Mesendoderm (in vitro differentiated cells): ENCODE measurements at regions not wholly inside any gene's neighbourhood (a gene's known extent, or its start where the extent isn't known, plus 50 kb on each side); places are given as distances from the start of the nearest gene placed in this dataset.
A peak's percentile ranks its signal among the peaks of the same experiment; 100 is the strongest.
"Not testable (repeated sequence)": the region's sequence is repeated elsewhere in the genome, so short reads cannot be mapped to it uniquely, and the experiment has no call there.

Source experiments
- DNase-seq: peaks from one replicate; pipeline ENCODE4 v3.0.0; 2013
- H2AK5ac ChIP-seq: 2 replicates; pipeline ENCODE4 v1.6.1; 2013; ENCODE audit warnings: low read length, inconsistent platforms
- H2BK120ac ChIP-seq: 2 replicates; pipeline ENCODE4 v1.6.1; 2013; ENCODE audit warnings: low read depth, mild to moderate bottlenecking, low read length, moderate library complexity, mixed read lengths
- H2BK15ac ChIP-seq: replicated peaks from 2 replicates; pipeline ENCODE4 v1.6.1; 2013; ENCODE audit warnings: low read depth, mild to moderate bottlenecking, moderate library complexity
- H2BK5ac ChIP-seq: 2 replicates; pipeline ENCODE4 v1.6.1; 2013; ENCODE audit warnings: low read length, inconsistent platforms
- H3K18ac ChIP-seq: 2 replicates; pipeline ENCODE4 v1.6.1; 2013; ENCODE audit warnings: mild to moderate bottlenecking, low read length, mixed read lengths
- H3K23ac ChIP-seq: one replicate; pipeline ENCODE4 v1.6.1; 2013; ENCODE audit warnings: low read length
- H3K27ac ChIP-seq: 2 replicates; pipeline ENCODE4 v1.5.1; 2013; ENCODE audit warnings: low read depth, mild to moderate bottlenecking, inconsistent platforms, low read length, moderate library complexity
- H3K27me3 ChIP-seq: 2 replicates; pipeline ENCODE4 v1.6.1; 2013; ENCODE audit warnings: low read length, control low read depth, mild to moderate bottlenecking, inconsistent platforms; ENCODE audit not compliant: insufficient read depth, poor library complexity
- H3K36me3 ChIP-seq: 2 replicates; pipeline ENCODE4 v1.6.1; 2013; ENCODE audit warnings: low read length, inconsistent platforms; ENCODE audit not compliant: control insufficient read depth, insufficient read depth
- H3K4ac ChIP-seq: one replicate; pipeline ENCODE4 v1.6.1; 2013; ENCODE audit warnings: low read depth, mild to moderate bottlenecking, low read length, moderate library complexity
- H3K4me1 ChIP-seq: 2 replicates; pipeline ENCODE4 v1.6.1; 2013; ENCODE audit warnings: low read depth, low read length, inconsistent platforms; ENCODE audit not compliant: control insufficient read depth
- H3K4me2 ChIP-seq: 2 replicates; pipeline ENCODE4 v1.6.1; 2013; ENCODE audit warnings: low read length
- H3K4me3 ChIP-seq: 2 replicates; pipeline ENCODE4 v1.5.1; 2013; ENCODE audit warnings: mild to moderate bottlenecking, low read length
- H3K56ac ChIP-seq: one replicate; pipeline ENCODE4 v1.6.1; 2013; ENCODE audit warnings: low read length
- H3K79me1 ChIP-seq: 2 replicates; pipeline ENCODE4 v1.6.1; 2013; ENCODE audit warnings: low read length, inconsistent platforms
- H3K79me2 ChIP-seq: 2 replicates; pipeline ENCODE4 v1.6.1; 2013; ENCODE audit warnings: mild to moderate bottlenecking, low read length; ENCODE audit not compliant: control insufficient read depth, insufficient read depth
- H3K9ac ChIP-seq: 2 replicates; pipeline ENCODE4 v1.6.1; 2013; ENCODE audit warnings: low read length, inconsistent platforms
- H4K5ac ChIP-seq: one replicate; pipeline ENCODE4 v1.6.1; 2013; ENCODE audit warnings: low read length
- H4K8ac ChIP-seq: one replicate; pipeline ENCODE4 v1.6.1; 2013; ENCODE audit warnings: low read depth, mild to moderate bottlenecking, control low read depth, low read length, moderate library complexity
- WGBS: extraction: QIAGEN DNeasy Blood & Tissue Kit; methylation state at CpG from one replicate; pipeline ENCODE4 v1.1.7; 2013; ENCODE audit warnings: low lambda C conversion rate, missing lambda C conversion rate; ENCODE audit not compliant: insufficient coverage; ENCODE audit errors: extremely low coverage; 5-methylcytosine and 5-hydroxymethylcytosine counted together

DNA sequence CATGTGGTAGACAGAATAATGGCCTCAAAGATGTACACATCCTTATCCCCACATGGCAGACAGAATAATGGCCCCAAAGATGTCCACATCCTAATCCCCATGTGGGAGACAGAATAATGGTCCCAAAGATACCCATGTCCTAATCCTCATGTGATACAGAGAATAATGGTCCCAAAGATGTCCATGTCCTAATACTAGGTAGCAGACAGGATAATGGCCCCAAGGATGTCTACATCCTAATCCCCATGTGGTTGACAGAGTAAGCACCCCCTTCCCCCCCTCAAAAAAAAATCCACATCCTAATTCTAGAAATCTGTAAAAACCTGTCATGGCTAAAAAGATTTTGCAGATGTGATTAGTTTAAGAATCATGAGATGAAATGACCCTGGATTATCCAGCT lies 4484.7 kb upstream of the OR11H1 start:
- H4K5ac ChIP-seq, H2AK5ac ChIP-seq, H3K56ac ChIP-seq, H3K79me2 ChIP-seq, H3K79me1 ChIP-seq, H3K23ac ChIP-seq, H3K36me3 ChIP-seq, H2BK5ac ChIP-seq, H2BK15ac ChIP-seq, H3K27me3 ChIP-seq, H2BK120ac ChIP-seq, H3K9ac ChIP-seq, H3K4me2 ChIP-seq, DNase-seq, H3K4me1 ChIP-seq, H3K27ac ChIP-seq, H3K4ac ChIP-seq, H3K18ac ChIP-seq, H4K8ac ChIP-seq: not testable (repeated sequence)
- H3K4me3 ChIP-seq, result peak overlapping the region; percentile 73

DNA sequence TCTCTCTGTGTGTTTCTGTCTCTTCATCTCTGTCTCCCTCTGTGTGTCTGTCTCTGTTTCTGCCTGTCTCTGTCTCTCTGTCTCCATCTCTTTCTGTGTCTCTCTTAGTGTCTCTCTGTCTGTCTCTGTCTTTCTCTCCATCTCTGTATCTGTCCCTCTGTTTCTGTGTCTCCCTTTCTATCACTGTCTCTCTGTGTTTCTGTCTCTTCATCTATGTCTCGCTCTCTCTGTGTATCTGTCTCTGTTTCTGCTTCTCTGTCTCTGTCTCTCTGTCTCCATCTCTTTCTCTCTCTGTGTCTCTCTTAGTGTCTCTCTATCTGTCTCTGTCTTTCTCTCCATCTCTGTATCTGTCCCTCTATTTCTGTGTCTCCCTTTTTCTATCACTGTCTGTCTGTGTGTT lies 4479.1 kb upstream of the OR11H1 start:
- H3K79me2 ChIP-seq, DNase-seq, H3K4me1 ChIP-seq, H2BK120ac ChIP-seq, H4K8ac ChIP-seq, H3K9ac ChIP-seq, H3K4ac ChIP-seq, H3K79me1 ChIP-seq, H2BK15ac ChIP-seq, H3K27ac ChIP-seq, H4K5ac ChIP-seq, H2BK5ac ChIP-seq, H3K23ac ChIP-seq, H3K18ac ChIP-seq, H2AK5ac ChIP-seq, H3K56ac ChIP-seq, H3K27me3 ChIP-seq, H3K4me2 ChIP-seq, H3K36me3 ChIP-seq, H3K4me3 ChIP-seq: not testable (repeated sequence)
- no CpG with 5 or more reads among the region's 1 CpG for WGBS

DNA sequence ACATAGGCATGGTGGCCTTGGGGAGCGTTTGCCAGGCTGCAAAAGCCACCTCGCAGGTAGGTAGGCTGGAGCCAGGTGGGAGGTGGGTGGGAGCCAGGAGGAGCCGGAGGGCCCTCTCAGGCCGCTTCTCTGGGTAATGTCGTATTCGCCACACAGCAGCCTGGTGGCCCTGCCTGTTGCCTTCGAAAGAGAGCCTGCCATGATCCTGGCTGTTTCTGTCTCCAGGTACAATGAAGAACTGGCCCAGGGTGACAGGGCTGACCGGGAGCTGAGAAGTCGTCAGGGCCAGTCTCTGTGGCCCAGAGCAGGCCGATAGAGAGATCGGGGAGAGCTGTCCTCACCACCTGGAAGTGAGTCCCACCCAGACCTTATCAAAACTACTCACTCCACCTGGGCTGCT lies 4477.8 kb upstream of the OR11H1 start:
- H3K27ac ChIP-seq, H3K4me2 ChIP-seq, H4K8ac ChIP-seq, H2BK15ac ChIP-seq, H3K4ac ChIP-seq, H3K4me1 ChIP-seq, H3K79me2 ChIP-seq, H3K27me3 ChIP-seq, H3K4me3 ChIP-seq, H2BK120ac ChIP-seq, DNase-seq, H3K79me1 ChIP-seq, H3K9ac ChIP-seq, H3K36me3 ChIP-seq, H2BK5ac ChIP-seq, H3K23ac ChIP-seq, H4K5ac ChIP-seq, H3K18ac ChIP-seq, H3K56ac ChIP-seq, H2AK5ac ChIP-seq: not testable (repeated sequence)
- WGBS, result no CpG with 5 or more reads among the region's 11 CpGs

DNA sequence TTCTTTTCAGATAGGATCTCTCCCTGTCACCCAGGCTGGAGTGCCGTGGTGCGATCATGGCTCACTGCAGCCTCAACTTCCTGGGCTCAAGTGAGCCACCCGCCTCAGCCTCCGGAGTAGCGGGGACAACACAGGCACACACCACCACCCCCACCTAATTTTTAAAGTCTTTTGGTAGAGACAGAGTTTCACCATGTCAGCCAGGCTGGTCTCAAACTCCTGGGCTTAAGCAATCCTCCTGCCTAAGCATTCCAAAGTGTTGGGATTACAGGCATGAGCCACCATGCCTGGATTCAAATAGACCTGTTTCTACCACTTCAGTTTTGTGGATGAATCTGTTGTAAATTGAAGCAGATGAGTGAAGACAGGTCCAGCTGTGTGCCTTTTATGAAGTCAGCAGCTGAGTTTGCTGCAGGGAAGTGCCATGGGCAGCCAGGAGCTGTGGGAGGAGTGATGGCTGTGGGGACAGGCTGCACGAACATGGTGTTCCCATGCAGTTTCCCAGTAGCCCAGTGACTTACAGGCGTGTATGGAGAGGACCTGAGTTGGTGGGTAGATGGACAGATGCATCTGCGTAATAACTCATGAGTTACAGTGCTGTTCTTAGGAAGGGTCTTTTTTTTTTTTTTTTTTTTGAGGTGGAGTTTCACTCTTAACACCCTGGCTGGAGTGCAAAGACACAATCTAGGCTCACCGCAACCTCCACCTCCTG lies 4476.4 kb upstream of the OR11H1 start:
- H3K79me2 ChIP-seq, H2AK5ac ChIP-seq, H3K23ac ChIP-seq, H2BK5ac ChIP-seq, H2BK15ac ChIP-seq, H3K4ac ChIP-seq, H4K5ac ChIP-seq, H3K18ac ChIP-seq, H3K9ac ChIP-seq, H3K79me1 ChIP-seq, H3K56ac ChIP-seq, H2BK120ac ChIP-seq, DNase-seq, H3K36me3 ChIP-seq, H4K8ac ChIP-seq, H3K27ac ChIP-seq, H3K27me3 ChIP-seq, H3K4me2 ChIP-seq, H3K4me1 ChIP-seq: not testable (repeated sequence)
- H3K4me3 ChIP-seq, result peak overlapping the region; percentile 42
- WGBS, result no CpG with 5 or more reads among the region's 9 CpGs

DNA sequence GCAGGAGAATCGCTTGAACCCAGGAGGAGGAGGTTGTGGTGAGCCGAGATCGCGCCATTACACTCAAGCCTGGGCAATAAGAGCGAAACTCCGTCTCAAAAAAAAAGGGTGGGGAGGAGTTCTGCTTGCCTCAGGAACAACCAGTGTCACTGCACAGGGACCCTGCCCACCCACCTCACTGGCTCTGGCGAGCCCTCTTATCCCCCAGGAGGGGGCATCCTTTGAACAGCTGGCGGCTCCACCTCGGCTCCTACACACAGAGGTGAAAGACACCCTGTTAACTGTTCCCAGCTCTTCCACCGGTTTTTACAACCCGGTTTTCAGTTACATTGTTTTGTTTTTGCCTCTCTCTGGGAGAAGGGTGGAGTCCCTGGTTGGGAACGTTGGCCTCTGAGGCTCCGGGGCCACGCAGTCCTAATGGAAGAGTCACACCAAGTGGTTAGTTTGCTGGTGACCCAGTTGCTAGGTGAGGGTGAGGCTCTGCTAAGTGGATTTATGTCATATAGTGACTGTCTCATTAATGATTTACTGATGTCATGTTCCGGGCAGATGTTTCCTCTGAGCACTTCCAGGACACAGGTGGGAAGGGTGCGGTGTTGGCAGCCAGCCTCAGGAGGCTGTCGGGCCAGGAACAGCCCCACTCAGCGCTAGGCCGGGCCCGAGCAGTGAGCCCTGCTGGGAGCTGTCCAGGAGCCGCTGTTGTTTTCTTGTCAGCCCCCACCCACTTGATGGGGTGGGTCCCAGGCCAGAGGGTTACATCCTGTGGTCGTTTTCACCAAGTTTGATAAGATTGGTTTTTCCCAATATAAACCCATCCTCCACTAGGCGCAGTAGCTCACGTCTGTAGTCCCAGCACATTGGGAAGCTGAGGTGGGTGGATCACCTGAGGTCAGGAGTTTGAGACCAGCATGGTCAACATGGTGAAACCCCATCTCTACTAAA lies 4474.3 kb upstream of the OR11H1 start:
- not testable (repeated sequence) for H2BK5ac ChIP-seq, H3K23ac ChIP-seq, DNase-seq, H3K18ac ChIP-seq, H3K56ac ChIP-seq, H3K79me1 ChIP-seq, H2BK120ac ChIP-seq, H2BK15ac ChIP-seq, H4K8ac ChIP-seq, H2AK5ac ChIP-seq, H3K27me3 ChIP-seq, H3K4me1 ChIP-seq, H3K9ac ChIP-seq, H3K36me3 ChIP-seq, H3K4ac ChIP-seq, H4K5ac ChIP-seq, H3K4me2 ChIP-seq, H3K79me2 ChIP-seq, H3K27ac ChIP-seq
- H3K4me3 ChIP-seq, result peak overlapping the region; percentile 47
- no CpG with 5 or more reads among the region's 24 CpGs for WGBS
